IMR-90 (cell line): ENCODE measurements at regions not wholly inside any gene's neighbourhood (a gene's known extent, or its start where the extent isn't known, plus 50 kb on each side); places are given as distances from the start of the nearest gene placed in this dataset.
"Not testable (repeated sequence)": the region's sequence is repeated elsewhere in the genome, so short reads cannot be mapped to it uniquely, and the experiment has no call there.

ENCODE experiments used
- ATAC-seq: fragments of 200-7000 bp; cut with Tn5 transposase; 2 replicates; pipeline ENCODE4 v1.9.1; 2020; ENCODE audit warnings: low read depth, mild to moderate bottlenecking, moderate library complexity
- BruUV-seq: library from RNA; stranded (reverse); fragments of 400-500 nt; replicated peaks from 2 replicates; lab custom pipeline; 2021; lab: Mats Ljungman, UMichigan
- CTCF ChIA-PET: fragments of 300-600 bp; formaldehyde crosslinking; extraction: SDS; loops from one replicate; lab custom pipeline; 2021; ENCODE audit warnings: antibody characterized with exemption; lab: Yijun Ruan, JAX
- POLR2A ChIA-PET: fragments of 300-600 bp; sonication (Branson Sonifier 250); formaldehyde crosslinking; loops from one replicate; lab custom pipeline; 2022; ENCODE audit warnings: antibody characterized with exemption; ENCODE audit not compliant: unreplicated experiment; lab: Charles Lee
- DNase-seq: peaks from one replicate; pipeline ENCODE4 v3.0.0; 2013
- H2AFZ ChIP-seq: replicated peaks from 2 replicates; pipeline ENCODE3; 2013; ENCODE audit warnings: low read length, mild to moderate bottlenecking; ENCODE audit not compliant: poor library complexity
- H2AK5ac ChIP-seq: 2 replicates; pipeline ENCODE4 v1.6.1; 2013; ENCODE audit warnings: low read depth, low read length, inconsistent platforms
- H2AK9ac ChIP-seq: replicated peaks from 2 replicates; pipeline ENCODE3; 2013; ENCODE audit warnings: mild to moderate bottlenecking, low read depth, low read length, moderate library complexity; ENCODE audit not compliant: poor library complexity
- H2BK120ac ChIP-seq: 2 replicates; pipeline ENCODE4 v1.6.1; 2013; ENCODE audit warnings: low read depth, low read length, inconsistent platforms
- H2BK15ac ChIP-seq: 3 replicates; pipeline ENCODE4 v1.6.1; 2013; ENCODE audit warnings: low read depth, low read length, inconsistent platforms
- H2BK20ac ChIP-seq: 2 replicates; pipeline ENCODE4 v1.6.1; 2013; ENCODE audit warnings: low read depth, mild to moderate bottlenecking, inconsistent platforms, low read length, moderate library complexity
- H2BK5ac ChIP-seq: 2 replicates; pipeline ENCODE4 v1.6.1; 2013; ENCODE audit warnings: mild to moderate bottlenecking, low read depth, low read length, inconsistent platforms; ENCODE audit not compliant: poor library complexity, severe bottlenecking
- H3K14ac ChIP-seq: replicated peaks from 2 replicates; pipeline ENCODE4 v1.6.1; 2013; ENCODE audit warnings: low read depth, low read length, inconsistent platforms
- H3K18ac ChIP-seq: 2 replicates; pipeline ENCODE4 v1.6.1; 2013; ENCODE audit warnings: low read depth, low read length, control low read depth
- H3K23ac ChIP-seq: 2 replicates; pipeline ENCODE4 v1.6.1; 2013; ENCODE audit warnings: low read depth, low read length, inconsistent platforms
- H3K27ac ChIP-seq: 2 replicates; pipeline ENCODE4 v1.5.1; 2013; ENCODE audit warnings: mild to moderate bottlenecking, control low read depth, low read length; ENCODE audit not compliant: insufficient read depth
- H3K27me3 ChIP-seq: 2 replicates; pipeline ENCODE4 v1.6.1; 2013; ENCODE audit warnings: low read length; ENCODE audit not compliant: control insufficient read depth, insufficient read depth
- H3K36me3 ChIP-seq: 2 replicates; pipeline ENCODE4 v1.6.1; 2013; ENCODE audit warnings: low read length, mixed read lengths; ENCODE audit not compliant: control insufficient read depth, insufficient read depth
- H3K4ac ChIP-seq: 2 replicates; pipeline ENCODE4 v1.6.1; 2013; ENCODE audit warnings: low read depth, low read length, inconsistent platforms
- H3K4me1 ChIP-seq: 2 replicates; pipeline ENCODE4 v1.6.1; 2013; ENCODE audit warnings: low read length, mixed read lengths; ENCODE audit not compliant: control insufficient read depth, insufficient read depth
- H3K4me2 ChIP-seq: 2 replicates; pipeline ENCODE4 v1.6.1; 2013; ENCODE audit warnings: low read depth, mild to moderate bottlenecking, control low read depth, low read length, moderate library complexity
- H3K4me3 ChIP-seq: 2 replicates; pipeline ENCODE4 v1.5.1; 2013; ENCODE audit warnings: low read depth, mild to moderate bottlenecking, control low read depth, low read length, moderate library complexity; ENCODE audit not compliant: insufficient read depth
- H3K56ac ChIP-seq: 2 replicates; pipeline ENCODE4 v1.6.1; 2013; ENCODE audit warnings: low read length, inconsistent platforms; ENCODE audit not compliant: insufficient read depth; ENCODE audit errors: extremely low read depth
- H3K79me1 ChIP-seq, 2 experiments: 2 replicates each; pipeline ENCODE4 v1.6.1; 2013; ENCODE audit warnings: low read length in 2 of 2, inconsistent platforms in 1 of 2, low read depth in 1 of 2
- H3K9ac ChIP-seq: 2 replicates; pipeline ENCODE4 v1.6.1; 2013; ENCODE audit warnings: low read depth, low read length, control low read depth
- H3K9me1 ChIP-seq: 2 replicates; pipeline ENCODE4 v1.6.1; 2013; ENCODE audit warnings: low read length, inconsistent platforms; ENCODE audit not compliant: insufficient read depth
- H3K9me3 ChIP-seq: 2 replicates; pipeline ENCODE4 v1.6.1; 2013; ENCODE audit warnings: low read length; ENCODE audit not compliant: control insufficient read depth, insufficient read depth
- H4K20me1 ChIP-seq: 2 replicates; pipeline ENCODE4 v1.6.1; 2013; ENCODE audit warnings: low read length, inconsistent platforms; ENCODE audit not compliant: insufficient read depth
- H4K5ac ChIP-seq: 2 replicates; pipeline ENCODE4 v1.6.1; 2013; ENCODE audit warnings: mild to moderate bottlenecking, low read depth, low read length, control low read depth
- H4K8ac ChIP-seq, 2 experiments: 2 replicates each; pipeline ENCODE4 v1.6.1; 2013; ENCODE audit warnings: low read depth in 2 of 2, low read length in 2 of 2, control low read depth in 1 of 2, inconsistent platforms in 1 of 2
- H4K91ac ChIP-seq: 2 replicates; pipeline ENCODE4 v1.6.1; 2013; ENCODE audit warnings: low read depth, low read length, inconsistent platforms; ENCODE audit not compliant: insufficient read depth
- POLR2A ChIP-seq: IDR thresholded peaks from 2 replicates; pipeline ENCODE4 v1.6.1; 2012; ENCODE audit warnings: mild to moderate bottlenecking, low read depth, low read length
- WGBS, 2 experiments: methylation state at CpG; one replicate each; pipeline versions ENCODE4 v1.1.5 to v1.1.7; 2013; ENCODE audit warnings: missing lambda C conversion rate in 2 of 2; ENCODE audit not compliant: insufficient read length in 1 of 2; ENCODE audit errors: extremely low coverage in 2 of 2; 5-methylcytosine and 5-hydroxymethylcytosine counted together
- dilution Hi-C: fragments of 300-500 bp; cut with HindIII; formaldehyde crosslinking; loops from one replicate; pipeline ENCODE4 v1.14.3; 2018; ENCODE audit warnings: low sequenced_read_pairs; ENCODE audit not compliant: unreplicated experiment
- in situ Hi-C: fragments of 300-500 bp; cut with MboI; formaldehyde crosslinking; loops from 3 replicates; pipeline ENCODE4 v1.14.3; 2019; ENCODE audit warnings: low sequenced_read_pairs, inconsistent platforms, mixed read lengths
- intact Hi-C: fragments of 100-400 bp; cut with micrococcal nuclease; formaldehyde crosslinking; loops from 2 replicates; pipeline ENCODE4 v1.10.0; 2022

DNA sequence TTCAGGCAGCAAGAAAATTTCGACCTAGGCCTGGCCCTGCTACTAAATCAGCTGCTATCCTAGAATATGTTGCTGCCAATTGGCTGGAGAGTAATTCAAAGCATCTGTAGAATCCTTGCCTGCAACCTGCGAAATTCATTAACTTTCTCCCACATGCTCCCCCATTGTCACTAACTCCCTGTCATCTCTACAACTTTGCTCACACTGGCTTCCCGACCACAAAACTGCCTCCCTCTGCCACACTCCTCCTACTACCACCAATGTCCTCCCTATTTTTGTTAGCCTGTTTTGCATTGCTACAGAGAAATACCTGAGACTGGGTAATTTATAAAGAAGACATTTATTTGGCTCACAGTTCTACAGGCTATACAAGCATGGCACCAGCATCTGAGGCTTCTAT lies 570.6 kb downstream of the INSC start:
- CTCF ChIA-PET = no interaction called here
- in situ Hi-C loops = no loop called here

DNA sequence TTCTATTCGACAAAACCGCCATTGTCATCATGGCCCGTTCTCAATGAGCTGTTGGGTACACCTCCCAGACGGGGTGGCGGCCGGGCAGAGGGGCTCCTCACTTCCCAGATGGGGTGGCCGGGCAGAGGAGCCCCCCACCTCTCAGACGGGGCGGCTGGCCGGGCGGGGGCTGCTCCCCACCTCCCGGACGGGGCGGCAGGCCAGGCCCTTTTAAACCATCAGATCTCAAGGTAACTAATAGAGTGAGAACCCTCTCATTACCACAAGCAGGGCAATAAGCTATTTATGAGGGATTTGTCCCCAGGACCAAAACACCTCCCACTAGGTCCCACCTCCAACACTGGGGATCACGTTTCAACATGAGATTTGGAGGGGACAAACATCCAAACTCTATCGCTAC lies 571.5 kb downstream of the INSC start:
- H3K23ac ChIP-seq, H2AK9ac ChIP-seq, ATAC-seq, H4K91ac ChIP-seq, H3K56ac ChIP-seq, H2BK5ac ChIP-seq, H4K8ac ChIP-seq, H3K4me1 ChIP-seq, H4K5ac ChIP-seq, intact Hi-C loops, CTCF ChIA-PET, H3K9me3 ChIP-seq, dilution Hi-C loops, H3K14ac ChIP-seq, DNase-seq, H2BK120ac ChIP-seq, H3K18ac ChIP-seq, H3K27ac ChIP-seq, H3K27me3 ChIP-seq, H2AFZ ChIP-seq, H2BK20ac ChIP-seq, H3K4me3 ChIP-seq, H2AK5ac ChIP-seq, H3K9me1 ChIP-seq, H3K79me1 ChIP-seq, H3K4me2 ChIP-seq, in situ Hi-C loops, H3K36me3 ChIP-seq, H3K4ac ChIP-seq, POLR2A ChIA-PET, H4K20me1 ChIP-seq, BruUV-seq, H2BK15ac ChIP-seq, H3K9ac ChIP-seq: not testable (repeated sequence)
- WGBS, 2 experiments = no CpG with 5 or more reads among the region's 16 CpGs

More for the DNA sequence above, 570.6 kb downstream of the INSC start:
- Histone ChIP-seq H3K79me1 (no peaks in the 10 kb centered on the region), H2AK9ac (no peak overlapping the region), H3K9me3 (no peaks in the 10 kb centered on the region), H2BK120ac (no peak overlapping the region), H4K91ac (no peak overlapping the region), H3K18ac (no peak overlapping the region), H3K4me1 (no peaks in the 10 kb centered on the region), H3K9me1 (no peaks in the 10 kb centered on the region), H2BK5ac (no peak overlapping the region), H3K36me3 (no peaks in the 10 kb centered on the region), H3K27ac (no peak overlapping the region), H4K20me1 (no peaks in the 10 kb centered on the region), H2AFZ (no peak overlapping the region), H3K23ac (no peak overlapping the region), H3K4ac (no peak overlapping the region), H3K14ac (no peak overlapping the region), H4K8ac (no peak overlapping the region), H3K27me3 (no peaks in the 10 kb centered on the region), H3K56ac (no peak overlapping the region), H2AK5ac (no peak overlapping the region), H2BK15ac (no peak overlapping the region), H3K4me2 (no peak overlapping the region), H4K5ac (no peak overlapping the region), H3K9ac (no peak overlapping the region), H3K4me3 (no peak overlapping the region), H2BK20ac (no peak overlapping the region)
- ATAC-seq = no peak
- no peak for DNase-seq
- no TSS peak for BruUV-seq
- dilution Hi-C loops (no loop called here), intact Hi-C loops (no loop called here)
- WGBS, 2 experiments = 67% methylated on average over 1 of the region's 3 CpGs; no CpG with 5 or more reads in 1 of the 2 experiments
- POLR2A ChIA-PET = no interaction called here
- TF ChIP-seq POLR2A = no peak
